HCT116 (cell line): ENCODE measurements at regions not wholly inside any gene's neighbourhood (a gene's known extent, or its start where the extent isn't known, plus 50 kb on each side); places are given as distances from the start of the nearest gene placed in this dataset.

Experiments
- CBX3 ChIP-seq: IDR thresholded peaks from 2 replicates; pipeline ENCODE4 v1.6.1; 2012; ENCODE audit warnings: low read depth
- EGR1 ChIP-seq: IDR thresholded peaks from 2 replicates; pipeline ENCODE4 v1.6.1; 2012; ENCODE audit warnings: low read depth
- EZH2 ChIP-seq: fragments of 200-600 bp; sonication (generic); IDR thresholded peaks from 2 replicates; pipeline ENCODE4 v1.6.1; 2017; ENCODE audit warnings: antibody characterized with exemption, mixed run types
- POLR2A ChIP-seq: IDR thresholded peaks from 2 replicates; pipeline ENCODE4 v1.7.0; 2011; ENCODE audit warnings: borderline replicate concordance; ENCODE audit not compliant: insufficient read depth, insufficient read length; ENCODE audit errors: extremely low read depth
- POLR2AphosphoS5 ChIP-seq: IDR thresholded peaks from 2 replicates; pipeline ENCODE4 v1.6.1; 2011; ENCODE audit warnings: mild to moderate bottlenecking, low read depth, low read length, moderate library complexity
- RAD21 ChIP-seq: IDR thresholded peaks from 2 replicates; pipeline ENCODE4 v1.6.1; 2012; ENCODE audit warnings: low read depth, mild to moderate bottlenecking
- SP1 ChIP-seq: IDR thresholded peaks from 2 replicates; pipeline ENCODE4 v1.6.1; 2012; ENCODE audit warnings: low read depth
- ZNF274 ChIP-seq: fragments of 200-500 bp; sonication (Bioruptor generic); IDR thresholded peaks from 2 replicates; pipeline ENCODE4 v1.6.1; 2014; ENCODE audit warnings: mild to moderate bottlenecking, low read depth, low read length, inconsistent platforms
- TF ChIP-seq, protein P1 (sequence below), 3 experiments: fragments of 200-600 bp in 1 of 3; sonication (generic) in 1 of 3; IDR thresholded peaks in 2 of 3; conservative IDR thresholded peaks in 1 of 3; 2 replicates each; pipeline ENCODE4 v1.5.1; 2012 to 2017; ENCODE audit warnings: low read depth in 2 of 3, low read length in 2 of 3, antibody characterized with exemption in 1 of 3, borderline replicate concordance in 1 of 3, control low read depth in 1 of 3, mild to moderate bottlenecking in 1 of 3, mixed read lengths in 1 of 3, mixed run types in 1 of 3, moderate library complexity in 1 of 3; ENCODE audit not compliant: insufficient read depth in 1 of 3

DNA sequence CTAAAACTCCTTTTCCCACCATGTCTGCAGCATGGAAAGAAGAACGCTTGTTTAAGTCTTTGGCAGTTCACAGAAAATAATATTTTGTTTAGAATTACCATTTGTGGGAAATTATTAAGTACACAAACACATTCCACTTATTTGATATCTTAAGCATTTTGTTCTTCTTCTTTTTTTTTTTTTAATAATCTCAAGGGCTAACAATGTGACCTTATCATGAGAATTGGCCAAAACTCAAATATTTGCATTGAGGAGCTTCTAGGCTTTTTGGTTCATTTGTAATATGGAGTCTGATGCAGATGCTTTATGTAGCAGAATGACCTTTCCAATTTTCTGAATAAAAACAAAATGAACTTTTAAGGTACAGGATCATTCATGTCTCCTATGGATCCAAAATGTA, 555.0 kb downstream of the ZEB2 start:
- TF ChIP-seq RAD21 = no peak
- TF ChIP-seq ZNF274 = no peak
- TF ChIP-seq POLR2A = no peak
- no peak for TF ChIP-seq EZH2
- TF ChIP-seq, protein P1, sequence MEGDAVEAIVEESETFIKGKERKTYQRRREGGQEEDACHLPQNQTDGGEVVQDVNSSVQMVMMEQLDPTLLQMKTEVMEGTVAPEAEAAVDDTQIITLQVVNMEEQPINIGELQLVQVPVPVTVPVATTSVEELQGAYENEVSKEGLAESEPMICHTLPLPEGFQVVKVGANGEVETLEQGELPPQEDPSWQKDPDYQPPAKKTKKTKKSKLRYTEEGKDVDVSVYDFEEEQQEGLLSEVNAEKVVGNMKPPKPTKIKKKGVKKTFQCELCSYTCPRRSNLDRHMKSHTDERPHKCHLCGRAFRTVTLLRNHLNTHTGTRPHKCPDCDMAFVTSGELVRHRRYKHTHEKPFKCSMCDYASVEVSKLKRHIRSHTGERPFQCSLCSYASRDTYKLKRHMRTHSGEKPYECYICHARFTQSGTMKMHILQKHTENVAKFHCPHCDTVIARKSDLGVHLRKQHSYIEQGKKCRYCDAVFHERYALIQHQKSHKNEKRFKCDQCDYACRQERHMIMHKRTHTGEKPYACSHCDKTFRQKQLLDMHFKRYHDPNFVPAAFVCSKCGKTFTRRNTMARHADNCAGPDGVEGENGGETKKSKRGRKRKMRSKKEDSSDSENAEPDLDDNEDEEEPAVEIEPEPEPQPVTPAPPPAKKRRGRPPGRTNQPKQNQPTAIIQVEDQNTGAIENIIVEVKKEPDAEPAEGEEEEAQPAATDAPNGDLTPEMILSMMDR (IDR thresholded peaks at IDR 0.05 in 2 of 3, conservative IDR thresholded peaks at IDR 0.05 in 1 of 3; ENCODE audit: borderline replicate concordance in 1 of 3, insufficient read depth in 1 of 3, low read depth in 2 of 3, low read length in 2 of 3) = no peak
- TF ChIP-seq POLR2AphosphoS5 = no peak
- TF ChIP-seq CBX3 = no peak
- TF ChIP-seq SP1 = no peak
- no peak for TF ChIP-seq EGR1
